Mucosa of descending colon (tissue), 3 donors: ENCODE measurements at regions not wholly inside any gene's neighbourhood (a gene's known extent, or its start where the extent isn't known, plus 50 kb on each side); places are given as distances from the start of the nearest gene placed in this dataset.

Experiments
- ATAC-seq: fragments of 200-7000 bp; cut with Tn5 transposase; one replicate; pipeline ENCODE4 v1.9.1; 2020; ENCODE audit warnings: mild to moderate bottlenecking, moderate library complexity
- DNase-seq, 3 donors: peaks; one replicate each; pipeline ENCODE4 v3.0.0-alpha.2; 2020
- H3K36me3 ChIP-seq: fragments of 200-600 bp; one replicate; pipeline ENCODE4 v1.8.0; 2021; ENCODE audit warnings: low read depth, mild to moderate bottlenecking
- H3K4me1 ChIP-seq: fragments of 200-600 bp; one replicate; pipeline ENCODE4 v1.8.0; 2021; ENCODE audit warnings: low read depth, mild to moderate bottlenecking
- H3K4me3 ChIP-seq: fragments of 200-600 bp; one replicate; pipeline ENCODE4 v1.8.0; 2021; ENCODE audit warnings: mild to moderate bottlenecking
- H3K9me3 ChIP-seq: fragments of 200-600 bp; one replicate; pipeline ENCODE4 v1.8.0; 2021; ENCODE audit warnings: mild to moderate bottlenecking
- CTCF ChIP-seq: fragments of 200-600 bp; IDR thresholded peaks from one replicate; pipeline ENCODE4 v1.8.0; 2022; ENCODE audit warnings: antibody characterized with exemption, mild to moderate bottlenecking
- intact Hi-C, 2 donors: fragments of 100-400 bp; cut with DNase I in 1 of 2; cut with micrococcal nuclease in 1 of 2; formaldehyde crosslinking; loops; one replicate each; pipeline versions ENCODE4 v1.11.0 to v1.11.1; 2022; cut with DNase I, micrococcal nuclease
- donor health status: DM: no; HTN: no; CAD: no; lungs with moderate emphysema.
- donor health status: DM: no; HTN: no; CAD: no.
- donor health status: DM: no; HTN: yes; CAD: no.

- Histone ChIP-seq H3K36me3 (no peaks in the 10 kb centered on the region), H3K9me3 (no peaks in the 10 kb centered on the region), H3K4me3 (no peak overlapping the region), H3K4me1 (no peaks in the 10 kb centered on the region)
- no peak for ATAC-seq
- DNase-seq: no peak
- intact Hi-C loops: no loop called here
- no peak for TF ChIP-seq CTCF
Measured at GRCh38 chr5:85865296-85865695, 752.4 kb upstream of the COX7C start.

GRCh38 chr5:85868070-85868469 is 749.7 kb upstream of the COX7C start:
- DNase-seq: no peak

GRCh38 chr5:85893996-85894395 is 723.7 kb upstream of the COX7C start:
- no peak overlapping the region for H3K4me3 ChIP-seq
- DNase-seq: no peak
- H3K36me3 ChIP-seq: no peaks in the 10 kb centered on the region
- ATAC-seq: no peak
- intact Hi-C loops: no loop called here
- no peaks in the 10 kb centered on the region for H3K4me1 ChIP-seq
- no peaks in the 10 kb centered on the region for H3K9me3 ChIP-seq
- TF ChIP-seq CTCF: no peak

More at GRCh38 chr5:85868070-85868469, 749.7 kb upstream of the COX7C start:
- no peak for TF ChIP-seq CTCF
- no peak for ATAC-seq
- H3K36me3 ChIP-seq: no peaks in the 10 kb centered on the region
- intact Hi-C loops: no loop called here
- no peak overlapping the region for H3K4me3 ChIP-seq
- H3K4me1 ChIP-seq: no peaks in the 10 kb centered on the region
- no peaks in the 10 kb centered on the region for H3K9me3 ChIP-seq

DNA sequence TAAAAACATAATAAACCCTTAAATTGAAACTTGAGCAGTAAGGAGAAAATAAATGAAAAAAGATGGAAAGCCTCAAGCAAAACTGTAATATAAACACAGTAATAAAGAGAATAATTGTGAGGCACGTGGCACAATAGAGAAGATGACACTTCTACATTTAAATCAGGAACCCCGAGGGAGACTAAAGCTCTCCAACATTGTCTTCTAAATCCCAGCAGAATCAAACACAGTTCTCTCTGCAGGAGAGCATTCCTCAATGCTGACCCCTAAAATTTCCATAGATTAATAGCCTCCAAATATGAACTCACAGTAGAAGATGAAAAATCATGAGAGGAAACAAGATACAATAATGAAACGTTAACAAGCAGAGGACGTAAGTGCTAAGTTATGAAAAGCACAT is 721.2 kb upstream of the COX7C start:
- H3K36me3 ChIP-seq: no peaks in the 10 kb centered on the region
- H3K9me3 ChIP-seq: no peaks in the 10 kb centered on the region
- ATAC-seq: no peak
- no peak for TF ChIP-seq CTCF
- intact Hi-C loops: no loop called here
- H3K4me3 ChIP-seq: no peak overlapping the region
- no peaks in the 10 kb centered on the region for H3K4me1 ChIP-seq
- DNase-seq: no peak

DNA sequence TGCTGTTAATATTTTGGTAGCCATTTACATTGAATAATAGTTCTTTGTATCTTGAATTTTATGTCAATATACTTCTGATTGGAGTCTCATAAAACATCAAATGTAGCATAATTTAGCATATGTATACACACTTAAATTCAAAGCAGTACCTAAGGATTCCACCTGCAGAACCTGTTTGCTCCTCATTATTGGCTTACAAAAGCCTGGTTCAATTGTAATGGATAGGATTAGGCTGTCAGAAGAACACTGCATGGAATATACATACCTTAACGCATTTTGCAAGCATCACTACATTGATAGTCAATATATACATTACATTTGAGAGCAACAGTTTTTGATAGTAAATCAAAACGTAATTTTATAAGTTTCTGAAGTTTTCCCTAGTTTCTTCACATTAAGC is 711.3 kb upstream of the COX7C start:
- intact Hi-C loops: no loop called here
- DNase-seq (no peak), ATAC-seq (no peak)
- Histone ChIP-seq H3K4me3 (no peak overlapping the region), H3K9me3 (no peaks in the 10 kb centered on the region), H3K4me1 (no peaks in the 10 kb centered on the region), H3K36me3 (no peaks in the 10 kb centered on the region)
- no peak for TF ChIP-seq CTCF

- Histone ChIP-seq H3K36me3 (no peaks in the 10 kb centered on the region), H3K4me3 (no peak overlapping the region), H3K4me1 (no peaks in the 10 kb centered on the region), H3K9me3 (no peaks in the 10 kb centered on the region)
- no peak for TF ChIP-seq CTCF
- DNase-seq (no peak), ATAC-seq (no peak)
- intact Hi-C loops: no loop called here
Measured at GRCh38 chr5:85910335-85910734, 707.4 kb upstream of the COX7C start.
